HG03039 (cell line): ENCODE measurements at regions not wholly inside any gene's neighbourhood (a gene's known extent, or its start where the extent isn't known, plus 50 kb on each side); places are given as distances from the start of the nearest gene placed in this dataset.
"Not testable (repeated sequence)": the region's sequence is repeated elsewhere in the genome, so short reads cannot be mapped to it uniquely, and the experiment has no call there.

Experiments used
- ATAC-seq: cut with Tn5 transposase; IDR thresholded peaks from one replicate; pipeline ENCODE4 v1.9.1; 2021; ENCODE audit warnings: mild to moderate bottlenecking, moderate library complexity; ENCODE audit not compliant: unreplicated experiment

DNA sequence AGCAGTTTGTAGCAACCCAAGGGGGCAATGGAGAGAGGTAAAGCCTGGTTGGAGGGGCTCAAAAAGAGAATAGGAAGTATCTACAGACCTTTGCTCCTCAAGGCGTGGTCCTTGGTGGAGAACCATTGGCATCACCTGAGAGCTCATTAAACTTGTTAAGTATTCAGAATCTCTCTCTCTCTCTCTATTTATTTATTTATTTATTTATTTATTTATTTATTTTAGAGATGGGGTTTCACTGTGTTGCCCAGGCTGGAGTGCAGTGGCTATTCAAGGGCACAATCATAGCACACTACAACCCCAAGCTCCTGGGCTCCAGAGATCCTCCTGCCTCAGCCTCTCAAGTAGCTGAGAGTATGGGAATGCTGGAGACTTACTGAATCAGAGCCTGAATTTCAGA is 193.1 kb upstream of the ADCY2 start:
- ATAC-seq: no peak

DNA sequence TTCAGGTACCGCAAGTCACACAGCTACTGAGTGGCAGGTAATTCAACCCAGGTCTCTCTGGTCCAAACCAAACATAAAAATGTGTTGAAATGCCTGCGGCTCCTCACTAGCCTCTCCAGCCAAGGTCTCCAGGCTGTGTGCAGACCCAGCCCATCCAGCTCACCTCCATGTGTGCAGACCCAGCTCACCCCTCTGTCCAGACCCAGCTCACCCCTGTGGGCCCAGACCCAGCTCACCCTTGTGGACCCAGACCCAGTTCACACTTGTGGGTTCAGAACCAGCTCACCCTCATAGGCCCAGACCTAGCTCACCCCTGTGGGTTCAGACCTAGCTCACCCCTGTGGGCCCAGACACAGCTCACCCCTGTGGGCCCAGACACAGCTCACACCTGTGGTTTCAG is 188.0 kb upstream of the ADCY2 start:
- ATAC-seq: no peak

DNA sequence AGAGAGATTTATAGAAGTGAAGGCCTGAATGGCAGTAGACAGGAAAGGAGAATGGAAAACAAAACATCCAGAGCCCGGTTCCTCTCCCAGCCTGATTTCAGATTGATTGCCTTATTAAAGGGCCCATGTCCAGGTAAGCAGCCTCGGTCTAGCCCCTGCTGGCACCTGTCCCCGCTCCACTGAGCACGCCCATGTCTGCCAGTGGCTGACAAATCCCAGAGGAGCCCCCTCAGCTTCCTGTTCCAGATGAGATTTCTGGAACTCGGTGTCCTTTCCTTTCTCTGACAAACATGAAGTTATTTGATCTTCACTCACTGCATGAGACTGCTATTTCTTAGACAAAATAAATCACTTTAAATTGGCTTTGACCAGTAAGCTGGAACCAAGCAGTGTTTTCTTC is 187.0 kb upstream of the ADCY2 start:
- no peak for ATAC-seq

DNA sequence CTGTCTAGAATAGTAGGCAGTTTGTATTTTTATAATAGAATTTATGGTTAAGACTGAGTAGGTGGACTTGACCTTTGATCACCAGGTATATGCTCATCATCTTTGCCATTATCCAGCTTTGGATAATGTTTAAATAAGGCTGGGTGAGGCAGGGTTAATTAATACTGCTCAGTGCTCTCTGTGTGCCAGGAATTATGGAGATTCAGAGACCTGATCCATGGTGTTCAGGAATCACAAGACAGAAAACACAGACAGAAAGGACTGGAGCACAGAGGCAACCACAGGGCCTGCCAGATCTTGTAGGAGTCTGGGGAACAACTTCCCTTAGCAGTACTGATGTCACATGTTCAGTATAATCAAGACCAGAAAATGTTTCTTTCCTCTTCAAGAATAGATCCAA is 186.3 kb upstream of the ADCY2 start:
- ATAC-seq: no peak

DNA sequence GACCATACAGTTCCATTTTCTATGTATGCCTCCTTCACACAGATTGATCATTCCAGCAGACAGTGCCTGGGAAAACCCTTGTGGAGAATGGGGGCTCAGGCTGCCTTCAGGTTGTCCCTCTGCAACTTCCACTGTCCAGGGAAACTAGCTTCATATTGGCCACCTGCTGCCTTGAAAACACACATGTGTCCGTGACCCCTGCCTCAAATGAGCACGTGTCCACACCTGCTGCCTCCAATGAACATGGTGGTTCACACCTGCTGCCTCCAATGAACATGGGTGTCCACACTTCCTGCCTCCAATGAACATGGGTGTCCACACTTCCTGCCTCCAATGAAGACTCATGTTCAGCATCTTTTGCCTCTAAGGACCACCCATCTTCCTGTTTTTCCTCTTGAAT is 185.4 kb upstream of the ADCY2 start:
- no peak for ATAC-seq

DNA sequence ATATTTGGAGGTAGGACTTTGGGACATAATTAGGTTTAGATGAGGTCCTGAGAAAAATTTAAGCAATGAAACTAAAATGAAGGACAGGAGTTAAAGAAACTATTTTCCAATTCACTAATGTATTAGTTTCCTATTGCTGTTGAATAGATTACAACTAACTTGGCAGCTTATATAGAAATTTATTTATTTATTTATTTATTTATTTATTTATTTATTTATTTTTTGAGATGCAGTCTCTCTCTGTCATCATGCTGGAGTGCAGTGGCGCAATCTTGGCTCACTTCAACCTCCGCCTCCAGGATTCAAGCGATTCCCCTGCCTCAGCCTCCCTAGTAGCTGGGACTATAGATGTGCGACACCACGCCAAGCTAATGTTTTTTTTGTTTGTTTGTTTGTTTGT is 182.4 kb upstream of the ADCY2 start:
- no peak for ATAC-seq

DNA sequence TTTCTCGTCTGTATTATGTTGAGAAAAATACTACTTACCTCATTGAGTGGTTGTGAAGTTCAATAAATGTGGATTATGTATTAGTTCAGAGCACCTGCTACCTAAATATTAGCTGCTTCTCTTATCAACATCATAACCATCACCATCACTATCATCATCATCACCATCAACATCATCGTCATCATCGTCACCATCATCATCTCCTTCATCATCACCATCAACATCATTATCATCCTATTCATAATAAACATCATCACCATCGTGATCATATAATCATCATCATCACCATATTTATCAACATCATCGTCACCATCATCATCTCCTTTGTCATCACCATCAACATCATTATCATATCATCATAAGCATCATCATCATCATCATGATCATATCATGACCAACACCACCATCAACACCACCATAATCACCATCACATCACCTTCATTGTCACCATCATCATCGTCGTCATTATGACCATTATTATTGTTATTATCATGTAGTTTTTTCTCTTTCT is 181.0 kb upstream of the ADCY2 start:
- ATAC-seq: no peak

DNA sequence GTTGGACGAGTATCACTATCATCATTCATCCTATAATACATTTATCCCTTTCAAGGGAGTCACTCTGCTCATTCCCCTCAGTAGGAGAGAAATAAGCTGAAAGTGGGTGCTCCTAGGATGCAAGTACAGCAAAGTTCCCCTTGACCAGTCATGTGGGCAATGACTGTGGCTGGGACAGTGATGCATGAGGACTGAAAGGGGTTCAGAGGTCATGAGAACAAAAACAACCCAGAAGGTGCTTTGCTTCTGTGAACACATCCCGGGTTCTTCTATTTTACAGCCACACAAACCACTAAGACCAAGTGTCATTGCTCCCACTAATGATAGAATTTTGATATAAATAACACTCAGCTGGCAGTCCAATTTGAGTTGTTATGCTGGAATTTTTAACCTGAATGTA is 177.8 kb upstream of the ADCY2 start:
- ATAC-seq: no peak

DNA sequence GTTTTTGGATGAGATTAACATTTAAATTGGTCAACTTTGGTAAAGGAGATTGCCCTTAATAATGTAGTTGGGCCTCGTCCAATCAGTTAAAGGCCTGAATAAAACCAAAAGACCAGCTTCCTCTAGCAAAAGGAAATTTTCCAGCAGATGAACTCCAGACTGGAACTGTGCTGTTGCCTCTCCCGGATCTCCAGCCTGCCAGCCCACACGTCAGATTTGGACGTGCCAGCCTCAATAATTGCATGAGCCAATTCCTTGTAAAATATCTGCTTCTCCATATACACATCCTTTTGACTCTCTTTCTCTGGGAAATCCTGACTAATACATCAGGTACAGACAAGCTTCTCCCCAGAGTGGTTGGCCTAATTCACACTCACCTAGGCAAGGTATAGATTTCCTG is 175.8 kb upstream of the ADCY2 start:
- no peak for ATAC-seq

DNA sequence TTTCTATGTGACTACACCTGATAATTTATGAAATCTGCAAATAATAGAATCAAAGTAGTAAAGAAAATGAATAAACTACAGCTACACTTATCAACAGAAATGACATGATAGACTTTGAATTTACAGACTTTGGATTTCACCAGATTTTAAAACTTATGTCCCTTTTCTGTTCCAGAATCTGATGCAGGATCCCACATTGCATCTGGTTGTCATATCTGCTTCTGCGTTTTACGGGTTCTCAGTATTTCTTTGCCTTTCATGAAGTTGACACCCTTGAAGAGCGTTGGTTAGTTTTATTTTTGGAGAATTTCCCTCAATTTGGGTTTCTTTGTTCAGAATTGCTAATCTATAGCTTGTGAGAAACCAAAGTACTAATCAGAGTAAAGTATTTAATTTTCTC is 174.9 kb upstream of the ADCY2 start:
- no peak for ATAC-seq

DNA sequence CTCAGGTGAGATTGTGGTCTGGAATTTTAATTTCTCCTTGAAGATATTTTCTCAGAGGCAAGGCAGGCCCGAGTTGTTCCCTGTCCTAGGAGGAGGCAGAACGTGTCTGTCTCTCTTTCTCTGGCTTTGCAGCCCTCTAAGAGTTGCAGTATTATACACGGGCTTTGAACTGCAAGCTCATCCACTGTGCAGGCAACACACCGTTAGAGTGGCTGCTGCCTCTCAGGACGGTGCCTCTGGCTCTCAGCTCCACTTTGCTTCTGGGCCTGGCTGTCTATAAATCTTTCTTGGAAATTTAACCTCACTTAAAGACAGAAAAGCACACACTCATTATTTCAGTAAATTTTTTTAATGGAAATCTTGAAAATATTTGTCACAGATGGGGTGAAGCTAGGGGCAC is 170.1 kb upstream of the ADCY2 start:
- no peak for ATAC-seq

DNA sequence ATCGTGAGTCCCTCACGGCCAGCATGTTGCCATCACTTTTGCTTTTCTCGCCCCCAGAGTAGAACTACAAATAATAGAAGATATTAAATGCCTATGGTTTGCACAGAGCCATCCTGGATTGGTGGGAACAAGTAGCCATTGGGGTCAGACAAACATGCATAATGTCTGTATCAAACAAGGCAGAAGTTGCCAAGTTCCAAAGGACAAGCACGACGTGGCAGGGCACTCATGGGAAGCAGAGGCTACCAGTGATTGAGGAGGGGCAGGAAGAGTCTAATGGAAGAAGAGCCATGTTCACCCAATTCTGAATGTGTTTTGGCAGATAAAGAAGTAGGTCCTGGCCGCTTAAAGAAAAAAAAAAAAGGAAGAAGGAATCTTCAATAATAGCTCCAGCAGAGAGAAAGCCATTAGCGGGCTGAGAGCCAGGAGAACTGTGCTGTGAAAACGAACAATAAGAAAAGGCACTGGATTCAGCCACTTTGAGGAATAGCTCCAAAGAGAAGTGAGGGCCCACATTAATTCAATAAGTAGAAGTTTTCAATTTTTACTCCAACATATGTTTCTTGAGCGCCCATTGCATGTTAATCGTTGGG is 153.7 kb upstream of the ADCY2 start:
- no peak for ATAC-seq

DNA sequence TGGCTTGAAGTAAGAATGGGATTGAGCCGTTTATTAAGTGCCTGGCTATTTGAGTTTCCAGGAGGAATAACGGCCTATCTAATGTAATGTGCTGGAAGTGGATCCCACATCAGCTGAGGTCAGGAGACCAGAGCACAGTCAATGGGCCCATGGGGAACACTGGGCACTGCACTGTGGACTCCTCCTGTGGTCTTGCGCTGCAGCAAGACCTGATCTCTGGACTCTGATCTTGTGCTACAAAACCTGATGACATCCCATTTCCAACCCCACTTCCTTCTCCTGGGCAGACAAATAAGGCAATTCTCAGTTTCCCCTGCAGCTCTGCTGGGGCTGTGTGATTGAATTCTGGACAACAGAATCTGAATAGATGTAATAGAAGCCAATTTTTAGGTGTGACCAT is 151.7 kb upstream of the ADCY2 start:
- ATAC-seq: no peak

DNA sequence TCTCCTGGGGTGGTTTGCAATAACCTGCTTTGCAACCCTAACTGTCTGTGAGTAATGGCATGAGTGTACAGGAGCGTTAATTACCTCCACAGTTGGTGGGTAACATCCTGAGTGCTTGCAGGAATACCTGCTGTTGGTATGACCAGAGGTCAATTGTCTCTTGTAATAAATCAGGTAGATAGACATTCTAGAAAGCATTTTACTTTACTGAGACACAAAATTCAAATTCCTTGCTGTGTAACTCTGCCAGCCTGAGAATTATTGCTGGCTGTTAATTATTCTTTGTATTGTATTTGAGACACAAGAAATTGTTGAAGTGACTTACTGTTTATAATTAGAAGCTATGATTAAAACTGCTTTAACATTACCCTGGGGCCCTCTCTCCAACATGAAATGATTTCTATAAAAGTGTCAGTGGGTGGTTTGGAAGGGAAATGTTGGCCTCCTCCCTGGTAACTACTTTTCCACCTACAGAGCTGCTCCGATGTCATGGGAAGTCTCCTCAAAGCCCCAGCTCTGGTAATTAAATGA is 150.8 kb upstream of the ADCY2 start:
- ATAC-seq: no peak

DNA sequence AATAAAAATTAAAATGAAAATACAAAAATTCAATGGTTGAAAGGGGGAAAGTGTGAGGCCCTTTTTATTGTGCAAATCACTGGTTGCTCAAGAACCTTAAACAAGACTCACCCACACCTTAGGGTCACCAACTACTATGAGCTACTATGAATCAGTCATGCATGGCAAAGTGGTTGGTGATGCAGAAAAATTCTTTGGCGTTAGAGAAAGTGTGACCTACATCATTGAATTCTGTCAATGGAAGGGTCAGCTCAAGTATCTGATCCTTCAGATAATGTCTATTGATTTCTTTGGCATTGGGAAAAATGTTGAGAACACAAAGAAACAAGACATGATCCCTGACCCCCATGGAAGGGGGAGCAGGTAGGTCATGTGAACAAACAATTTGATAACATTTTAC is 149.7 kb upstream of the ADCY2 start:
- no peak for ATAC-seq

DNA sequence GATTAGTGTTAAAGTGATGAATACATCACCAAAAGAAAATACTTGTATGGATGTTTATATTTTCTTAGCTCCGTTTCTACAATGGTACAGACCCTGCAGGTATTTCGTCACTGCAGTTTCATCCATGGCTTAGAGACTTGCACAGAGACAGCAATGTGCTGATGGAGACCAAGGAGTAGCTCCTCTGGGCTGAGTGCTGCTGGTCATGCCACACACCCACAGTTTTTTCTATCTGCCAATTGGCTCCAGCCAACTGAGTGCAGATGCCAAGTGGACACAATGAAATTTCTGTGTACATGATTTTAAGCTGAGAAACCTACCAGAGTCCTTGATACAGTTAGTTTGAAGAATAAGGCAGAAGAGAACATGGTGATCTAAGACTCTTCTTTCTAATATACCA is 145.9 kb upstream of the ADCY2 start:
- no peak for ATAC-seq

DNA sequence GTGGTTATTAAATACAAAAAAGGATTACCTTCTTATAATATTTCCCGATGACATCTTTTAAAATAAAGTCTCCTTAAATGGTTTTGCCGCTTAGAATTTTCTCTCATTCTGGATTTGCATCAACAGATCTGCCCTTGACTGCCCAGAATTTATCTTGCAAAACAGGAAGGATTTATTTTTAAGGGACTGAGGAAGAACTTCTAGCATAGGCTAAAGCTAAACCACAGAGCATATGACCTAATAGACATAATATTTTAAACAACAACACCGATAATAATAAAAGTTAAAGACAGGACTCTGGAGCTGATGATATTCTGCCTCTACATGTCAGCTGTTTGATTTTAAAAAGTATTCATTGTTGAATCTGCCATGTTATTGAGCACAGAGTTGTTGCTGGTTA is 145.3 kb upstream of the ADCY2 start:
- no peak for ATAC-seq

DNA sequence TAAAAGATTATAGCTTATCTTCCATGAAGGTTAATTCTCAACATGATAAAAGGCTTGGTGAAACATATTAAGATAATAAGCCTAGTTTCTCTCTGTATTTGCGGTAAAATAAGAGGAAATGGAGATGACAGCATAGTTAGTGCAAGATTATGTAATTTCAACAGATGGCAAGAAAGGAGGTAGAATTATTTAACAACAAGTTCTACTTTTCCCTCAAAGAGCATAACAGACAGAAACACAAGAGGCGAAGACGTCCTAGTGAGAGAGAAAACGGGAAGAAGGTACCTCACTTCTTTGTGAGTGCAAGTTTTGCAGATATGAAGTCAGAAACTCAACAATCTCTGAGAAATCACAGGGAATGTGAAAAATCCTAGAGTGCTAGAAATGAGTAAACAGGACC is 144.8 kb upstream of the ADCY2 start:
- no peak for ATAC-seq

DNA sequence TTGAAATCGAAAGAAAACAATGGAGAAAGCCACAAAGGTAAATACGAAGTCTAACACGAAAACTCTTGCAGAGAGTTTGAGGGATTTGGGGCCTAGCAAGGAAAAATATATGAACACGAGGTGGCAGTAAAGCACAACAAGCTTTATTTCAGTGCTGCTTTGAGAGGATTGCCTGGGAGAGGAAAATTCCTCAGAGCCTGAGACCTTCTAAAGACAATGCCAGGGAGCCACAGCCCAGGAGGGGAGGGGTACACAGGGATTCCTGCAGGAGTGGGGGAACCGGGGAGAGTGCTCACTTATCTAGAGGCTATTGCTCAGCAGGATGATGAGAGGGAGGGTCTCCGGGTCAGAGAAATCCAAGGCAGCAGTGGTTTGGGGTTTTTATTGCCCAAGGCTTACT is 134.9 kb upstream of the ADCY2 start:
- ATAC-seq: no peak

DNA sequence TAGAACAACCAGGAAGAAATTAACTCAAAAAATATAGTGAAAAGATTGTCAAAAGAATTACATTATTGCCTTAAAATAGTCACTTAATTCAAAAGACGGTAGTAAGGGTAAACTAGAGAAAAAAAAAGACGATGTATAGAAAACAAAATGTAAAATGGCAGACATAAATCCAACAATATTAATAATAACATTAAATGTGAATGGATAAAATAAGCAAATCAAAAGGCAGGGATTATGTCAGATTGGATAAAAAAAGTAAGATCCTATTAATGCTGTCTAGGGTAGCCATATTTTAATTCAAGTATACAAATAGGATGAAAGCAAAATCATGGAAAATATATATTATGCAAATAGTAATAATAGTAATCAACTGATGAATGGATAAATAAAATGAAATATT is 134.0 kb upstream of the ADCY2 start:
- no peak for ATAC-seq

DNA sequence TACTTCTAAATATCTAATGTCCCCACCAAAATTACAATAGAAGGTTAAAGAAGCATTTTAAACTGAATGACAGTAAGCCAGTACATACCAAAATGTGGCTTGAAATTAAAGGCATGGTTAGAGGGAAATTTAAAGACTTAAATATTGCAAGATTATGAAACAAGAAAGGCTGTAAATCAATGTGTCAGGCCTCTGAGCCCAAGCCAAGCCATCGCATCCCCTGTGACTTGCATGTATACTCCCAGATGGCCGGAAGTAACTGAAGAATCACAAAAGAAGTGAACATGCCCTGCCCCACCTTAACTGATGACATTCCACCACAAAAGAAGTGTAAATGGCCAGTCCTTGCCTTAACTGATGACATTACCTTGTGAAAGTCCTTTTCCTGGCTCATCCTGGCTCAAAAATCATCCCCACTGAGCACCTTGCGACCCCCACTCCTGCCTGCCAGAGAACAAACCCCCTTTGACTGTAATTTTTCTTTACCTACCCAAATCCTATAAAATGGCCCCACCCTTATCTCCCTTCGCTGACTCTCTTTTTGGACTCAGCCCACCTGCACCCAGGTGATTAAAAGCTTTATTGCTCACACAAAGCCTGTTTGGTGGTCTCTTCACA is 132.4 kb upstream of the ADCY2 start:
- not testable (repeated sequence) for ATAC-seq

DNA sequence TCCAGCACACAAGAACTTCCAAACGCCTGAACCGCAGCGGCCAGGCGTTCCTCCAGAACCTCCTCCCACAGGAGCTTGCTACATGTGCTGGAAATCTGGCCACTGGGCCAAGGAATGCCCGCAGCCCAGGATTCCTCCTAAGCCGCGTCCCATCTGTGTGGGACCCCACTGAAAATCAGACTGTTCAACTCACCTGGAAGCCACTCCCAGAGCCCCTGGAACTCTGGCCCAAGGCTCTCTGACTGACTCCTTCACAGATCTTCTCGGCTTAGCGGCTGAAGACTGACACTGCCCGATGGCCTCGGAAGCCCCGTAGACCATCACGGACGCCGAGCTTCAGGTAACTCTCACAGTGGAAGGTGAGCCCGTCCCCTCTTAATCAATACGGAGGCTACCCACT is 130.2 kb upstream of the ADCY2 start:
- ATAC-seq: not testable (repeated sequence)

DNA sequence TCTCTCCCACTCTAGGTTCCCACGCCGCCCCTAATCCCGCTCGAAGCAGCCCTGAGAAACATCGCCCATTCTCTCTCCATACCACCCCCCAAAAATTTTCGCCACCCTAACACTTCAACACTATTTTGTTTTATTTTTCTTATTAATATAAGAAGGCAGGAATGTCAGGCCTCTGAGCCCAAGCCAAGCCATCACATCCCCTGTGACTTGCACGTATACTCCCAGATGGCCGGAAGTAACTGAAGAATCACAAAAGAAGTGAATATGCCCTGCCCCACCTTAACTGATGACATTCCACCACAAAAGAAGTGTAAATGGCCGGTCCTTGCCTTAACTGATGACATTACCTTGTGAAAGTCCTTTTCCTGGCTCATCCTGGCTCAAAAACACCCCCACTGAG is 127.2 kb upstream of the ADCY2 start:
- not testable (repeated sequence) for ATAC-seq
